SKM-1 (cell line): ENCODE measurements at regions not wholly inside any gene's neighbourhood (a gene's known extent, or its start where the extent isn't known, plus 50 kb on each side); places are given as distances from the start of the nearest gene placed in this dataset.
"Not testable (repeated sequence)": the region's sequence is repeated elsewhere in the genome, so short reads cannot be mapped to it uniquely, and the experiment has no call there.

Experiments
- DNase-seq: peaks from one replicate; lab custom pipeline; 2025; ENCODE audit not compliant: unreplicated experiment; lab: John Stamatoyannopoulos, UW

DNA sequence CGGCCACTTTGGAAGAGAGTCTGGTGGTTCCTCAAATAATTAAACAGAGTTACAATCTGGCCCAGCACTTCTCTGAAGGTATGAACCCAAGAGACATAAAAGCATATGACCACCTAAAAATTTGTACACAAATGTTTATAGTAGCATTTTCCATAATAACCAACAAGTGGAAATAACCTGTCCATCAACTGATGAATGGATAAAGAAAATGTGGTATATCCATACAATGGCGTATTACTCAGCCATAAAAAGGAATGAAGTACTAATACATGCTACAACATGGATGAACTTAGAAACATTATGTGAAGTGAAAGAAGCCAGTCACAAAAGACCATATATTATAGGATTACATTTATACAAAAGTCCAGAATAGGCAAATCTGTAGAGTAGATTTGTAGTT lies 76.0 kb upstream of the RGPD5 start:
- DNase-seq: no peak

GRCh38 chr2:109719871-109720270 lies 74.2 kb upstream of the RGPD5 start:
- DNase-seq: no peak

DNA sequence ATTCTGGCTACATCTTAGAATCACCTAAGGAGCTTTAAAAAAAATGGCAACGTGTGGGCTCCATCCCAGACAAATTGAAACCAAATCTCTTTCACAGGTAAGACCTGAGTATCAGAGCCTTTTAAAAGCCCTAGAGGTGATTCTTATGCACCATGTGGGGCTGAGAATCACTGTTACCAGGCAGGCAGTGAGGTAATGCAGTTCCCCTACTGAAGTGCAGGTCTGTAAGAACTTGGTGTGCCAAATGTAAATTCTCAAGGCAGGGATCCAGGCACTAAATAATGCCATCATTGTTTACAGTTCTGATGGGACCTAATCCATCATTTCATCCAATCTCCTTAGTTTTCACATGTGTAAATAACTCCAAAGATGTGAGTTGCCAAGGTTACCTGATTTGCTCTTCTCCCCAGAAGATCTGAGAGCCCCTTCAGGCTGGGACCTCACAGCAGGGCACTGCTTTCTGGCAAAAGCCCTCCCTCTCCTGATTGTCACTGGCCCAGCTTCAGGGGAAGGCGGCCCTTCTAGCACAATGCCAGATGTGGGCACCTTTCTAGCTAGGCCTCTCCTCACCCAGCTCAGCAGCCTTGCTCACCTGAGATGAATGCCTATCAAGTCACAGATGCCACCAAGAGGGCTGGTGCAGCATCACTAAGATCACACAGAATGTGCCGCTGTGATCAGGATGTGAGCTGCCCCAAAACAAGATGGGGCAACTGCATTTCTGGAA lies 73.6 kb upstream of the RGPD5 start:
- DNase-seq: no peak

- no peak for DNase-seq
Observed at GRCh38 chr2:109721135-109721534, 73.0 kb upstream of the RGPD5 start.

- DNase-seq: no peak
Observed at GRCh38 chr2:109721626-109722025, 72.5 kb upstream of the RGPD5 start.

- no peak for DNase-seq
Observed at GRCh38 chr2:109722026-109722425, 72.1 kb upstream of the RGPD5 start.

- not testable (repeated sequence) for DNase-seq
Observed at GRCh38 chr2:109722640-109723039, 71.5 kb upstream of the RGPD5 start.

DNA sequence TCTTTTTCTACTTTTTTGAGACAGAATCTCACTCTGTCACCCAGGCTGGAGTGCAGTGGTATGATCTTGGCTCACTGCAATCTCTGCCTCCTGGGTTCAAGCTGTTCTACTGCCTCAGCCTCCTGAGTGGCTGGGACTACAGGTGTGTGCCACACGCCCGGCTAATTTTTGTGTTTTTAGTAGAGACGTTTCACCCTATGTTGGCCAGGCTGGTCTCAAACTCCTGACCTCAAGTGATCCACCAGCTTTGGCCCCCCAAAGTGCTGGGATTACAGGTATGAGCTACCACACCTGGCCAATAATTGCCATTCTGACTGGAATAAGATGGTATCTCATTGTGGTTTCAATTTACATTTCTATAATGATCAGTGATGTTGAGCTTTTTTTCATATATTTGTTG lies 71.0 kb upstream of the RGPD5 start:
- DNase-seq: not testable (repeated sequence)

DNA sequence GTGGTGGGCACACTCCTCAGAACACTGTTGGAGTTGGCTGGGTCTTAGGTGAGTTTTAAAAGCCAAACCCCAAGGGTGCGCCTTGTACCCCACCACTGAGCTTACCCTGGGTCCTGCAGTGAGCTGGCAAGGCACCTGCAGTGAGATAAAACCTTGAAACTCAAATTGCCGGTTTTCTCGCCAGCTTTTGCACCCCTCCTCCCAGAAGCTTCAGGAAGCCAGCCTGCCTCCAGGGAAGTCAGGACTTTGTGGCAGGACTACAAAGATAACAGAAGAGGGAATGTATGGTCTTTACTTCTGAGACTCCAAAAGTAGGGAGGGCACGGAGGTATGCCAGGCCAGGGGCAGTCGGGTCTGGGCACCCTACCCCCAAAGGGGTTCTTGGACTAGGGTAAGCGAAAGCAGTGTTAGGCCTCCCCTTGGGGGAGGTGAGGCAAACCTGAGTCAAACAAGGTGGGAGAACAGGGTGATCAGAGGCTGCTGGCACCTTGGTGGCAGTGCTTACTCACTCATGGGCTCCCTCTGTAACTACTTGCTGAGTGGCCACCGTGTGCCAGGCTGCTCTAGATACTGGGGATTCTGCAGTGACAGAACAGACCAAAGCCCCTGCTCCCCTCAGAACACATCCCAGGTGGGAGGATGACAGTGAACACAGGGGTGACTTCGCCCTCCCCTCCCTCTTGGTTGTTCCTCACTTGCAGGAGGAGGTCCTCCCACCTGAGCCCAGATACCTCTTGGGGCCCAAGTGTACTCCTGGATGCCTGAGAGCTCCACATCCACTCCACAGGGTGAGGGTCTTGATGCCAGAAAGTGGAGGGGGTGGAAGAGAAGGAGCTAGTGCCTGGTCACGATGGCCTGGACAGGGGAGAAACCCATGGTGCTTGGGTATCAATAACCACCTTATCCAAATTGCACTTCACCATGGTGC lies 69.3 kb upstream of the RGPD5 start:
- DNase-seq: no peak

DNA sequence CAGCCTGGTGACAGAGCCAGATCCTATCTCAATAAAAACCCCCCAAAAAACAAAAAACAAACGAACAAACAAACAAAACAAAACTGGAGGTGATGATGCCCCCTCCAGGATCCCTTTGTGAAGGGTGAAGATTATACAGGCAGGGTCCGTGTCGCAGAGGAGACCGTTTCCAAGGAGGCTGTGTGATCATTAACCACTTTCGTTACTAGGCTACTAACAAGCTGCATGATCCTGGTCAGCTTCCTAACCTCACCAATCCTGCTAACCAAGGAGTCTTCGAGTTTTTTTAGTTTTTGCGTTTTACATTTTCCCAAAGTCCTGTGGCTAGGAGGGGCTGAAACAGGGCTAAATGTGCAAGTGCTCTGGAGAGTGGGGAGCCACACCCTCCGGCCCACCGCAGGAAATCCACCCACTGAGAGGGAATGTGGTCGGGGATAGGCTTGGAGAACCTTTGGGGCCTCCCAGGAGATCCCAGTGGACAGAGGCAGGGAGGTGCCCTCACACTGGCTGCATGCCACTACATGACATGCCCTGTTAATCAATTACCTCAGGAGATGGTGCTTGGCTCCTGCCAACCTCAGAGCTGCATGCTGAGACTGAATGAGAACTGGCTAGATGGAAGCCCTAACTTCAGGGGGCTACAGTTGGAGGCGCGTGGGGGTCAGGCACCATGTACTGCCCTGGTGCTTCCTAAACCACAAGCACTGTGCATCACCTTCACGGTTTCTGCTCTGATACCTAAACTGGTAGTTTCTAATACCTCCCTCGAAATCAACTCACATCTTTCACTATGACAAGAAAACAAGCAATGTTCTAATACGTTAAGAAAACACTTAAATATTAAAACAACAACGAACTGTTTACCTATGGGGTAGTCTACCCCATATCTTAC lies 67.5 kb upstream of the RGPD5 start:
- DNase-seq: no peak

GRCh38 chr2:109727929-109728447 lies 66.1 kb upstream of the RGPD5 start:
- no peak for DNase-seq

- DNase-seq: not testable (repeated sequence)
Observed at GRCh38 chr2:109733746-109734145, 60.4 kb upstream of the RGPD5 start.

- no peak for DNase-seq
Observed at GRCh38 chr2:109736177-109736827, 57.8 kb upstream of the RGPD5 start.
